ENCODE measurements at regions not wholly inside any gene's neighbourhood (a gene's known extent, or its start where the extent isn't known, plus 50 kb on each side); places are given as distances from the start of the nearest gene placed in this dataset.

- no peak for TF ChIP-seq CTCF (IDR thresholded peaks at IDR 0.05; ENCODE audit: borderline replicate concordance, extremely low read depth, low read length, poor library complexity, severe bottlenecking)
- TF ChIP-seq EZH2 (IDR thresholded peaks at IDR 0.05; ENCODE audit: borderline replicate concordance, low read depth, low read length, severe bottlenecking) = no peak
Observed at GRCh38 chr11:26019386-26019785, 312.5 kb upstream of the ANO3 start.

All from DND-41 (cell line).